ACC112 (cell line): ENCODE measurements at regions not wholly inside any gene's neighbourhood (a gene's known extent, or its start where the extent isn't known, plus 50 kb on each side); places are given as distances from the start of the nearest gene placed in this dataset.

Experiments used
- H2AFZ ChIP-seq: fragments of 200-600 bp; sonication (generic); one replicate; pipeline ENCODE4 v1.6.0; 2017; ENCODE audit warnings: antibody characterized with exemption, low read length; ENCODE audit not compliant: unreplicated experiment
- H3K27ac ChIP-seq: fragments of 200-600 bp; sonication (generic); 2 replicates; pipeline ENCODE4 v1.5.1; 2014; ENCODE audit warnings: low read depth, mild to moderate bottlenecking, antibody characterized with exemption, low read length, moderate library complexity
- H3K27me3 ChIP-seq: fragments of 200-600 bp; sonication (generic); 2 replicates; pipeline ENCODE4 v1.6.1; 2014; ENCODE audit warnings: mild to moderate bottlenecking, antibody characterized with exemption, low read length, moderate library complexity, mixed read lengths; ENCODE audit not compliant: insufficient read depth
- H3K36me3 ChIP-seq: fragments of 200-600 bp; sonication (generic); 2 replicates; pipeline ENCODE4 v1.6.1; 2016; ENCODE audit warnings: mild to moderate bottlenecking, antibody characterized with exemption, low read length, moderate library complexity, mixed read lengths; ENCODE audit not compliant: insufficient read depth
- H3K4me1 ChIP-seq: fragments of 200-600 bp; sonication (generic); one replicate; pipeline ENCODE4 v1.6.1; 2016; ENCODE audit warnings: low read length, mixed read lengths; ENCODE audit not compliant: insufficient read depth, unreplicated experiment, control insufficient read depth
- H3K4me3 ChIP-seq: fragments of 200-600 bp; sonication (generic); 2 replicates; pipeline ENCODE4 v1.5.1; 2014; ENCODE audit warnings: mild to moderate bottlenecking, low read depth, low read length
- H3K79me2 ChIP-seq: fragments of 200-600 bp; sonication (generic); one replicate; pipeline ENCODE4 v1.6.0; 2016; ENCODE audit warnings: low read length; ENCODE audit not compliant: control insufficient read depth, unreplicated experiment, insufficient read depth

DNA sequence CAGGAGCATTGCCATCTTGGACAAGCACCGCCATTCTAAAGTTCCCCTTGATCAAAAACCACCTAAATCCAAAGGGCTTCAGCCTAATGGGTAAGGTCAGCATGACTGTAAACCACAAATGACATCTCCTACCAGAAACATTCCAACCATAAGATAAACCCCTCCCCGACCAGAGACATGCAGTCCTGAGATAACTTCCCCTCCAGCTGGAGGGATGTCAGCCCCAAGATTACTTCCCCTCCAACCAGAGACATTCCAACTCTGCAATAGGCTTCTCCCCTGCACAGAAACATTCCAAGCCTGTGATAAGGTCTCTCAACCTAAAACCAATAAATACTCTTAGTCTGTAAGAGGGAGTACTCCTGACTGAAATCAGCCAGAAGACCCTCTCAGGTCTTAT, 62.7 kb upstream of the DNAJC19 start:
- Histone ChIP-seq H3K27ac (no peak overlapping the region), H3K79me2 (no peaks in the 10 kb centered on the region), H2AFZ (no peak overlapping the region), H3K4me3 (no peak overlapping the region), H3K4me1 (no peaks in the 10 kb centered on the region), H3K27me3 (no peaks in the 10 kb centered on the region), H3K36me3 (no peaks in the 10 kb centered on the region)

DNA sequence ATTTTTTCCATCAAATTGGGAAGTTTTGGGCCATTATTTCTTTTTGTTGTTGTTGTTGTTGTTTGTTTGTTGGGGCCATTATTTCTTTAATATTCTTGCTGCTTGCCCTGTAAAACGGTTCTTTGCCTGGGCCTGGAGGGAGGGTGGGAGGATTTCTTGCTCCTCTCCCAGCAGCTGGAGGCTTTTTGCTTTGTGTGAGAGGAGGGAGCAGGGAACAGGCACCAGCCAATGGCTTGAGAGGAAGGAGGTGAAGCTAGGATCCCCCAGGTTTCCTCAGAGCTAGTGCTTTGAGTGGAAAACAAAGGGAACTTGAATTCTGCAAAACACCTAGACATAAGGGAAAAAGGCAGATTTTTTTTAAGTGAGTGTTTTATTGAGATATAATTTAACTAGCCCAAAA, 61.2 kb upstream of the DNAJC19 start:
- Histone ChIP-seq H2AFZ (no peak overlapping the region), H3K27ac (no peak overlapping the region), H3K27me3 (no peaks in the 10 kb centered on the region), H3K4me1 (no peaks in the 10 kb centered on the region), H3K79me2 (no peaks in the 10 kb centered on the region), H3K4me3 (no peak overlapping the region), H3K36me3 (no peaks in the 10 kb centered on the region)

DNA sequence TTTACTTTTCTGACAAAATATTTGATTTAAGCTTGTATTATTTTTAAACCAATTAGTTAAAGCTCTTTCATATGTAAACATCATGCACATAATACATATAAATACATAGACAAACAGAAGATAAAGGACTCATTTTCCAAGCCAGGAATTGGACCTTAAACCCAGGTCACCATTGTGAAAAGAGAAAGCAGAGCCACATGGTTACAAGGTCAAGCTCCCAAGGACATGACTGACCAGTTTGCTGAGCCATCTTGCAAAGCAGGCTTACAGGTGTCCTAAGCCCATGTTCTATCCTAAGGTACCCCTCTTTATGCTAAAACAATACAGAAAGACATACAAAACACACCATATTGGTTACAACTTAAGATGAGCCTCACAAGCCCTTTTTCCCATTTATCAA, 50.5 kb upstream of the DNAJC19 start:
- H3K4me1 ChIP-seq: no peaks in the 10 kb centered on the region
- no peak overlapping the region for H3K27ac ChIP-seq
- no peaks in the 10 kb centered on the region for H3K36me3 ChIP-seq
- H3K79me2 ChIP-seq: no peaks in the 10 kb centered on the region
- no peak overlapping the region for H3K4me3 ChIP-seq
- H2AFZ ChIP-seq: no peak overlapping the region
- no peaks in the 10 kb centered on the region for H3K27me3 ChIP-seq
